K562 (cell line): ENCODE measurements at regions not wholly inside any gene's neighbourhood (a gene's known extent, or its start where the extent isn't known, plus 50 kb on each side); places are given as distances from the start of the nearest gene placed in this dataset.

Experiments
- BRF2 ChIP-seq: IDR thresholded peaks from 3 replicates; pipeline ENCODE4 v1.6.1; 2011; ENCODE audit warnings: borderline replicate concordance, mild to moderate bottlenecking; ENCODE audit not compliant: insufficient read length, insufficient read depth
- CTCF ChIP-seq, 3 experiments: IDR thresholded peaks in 2 of 3; conservative IDR thresholded peaks in 1 of 3; 2 replicates each; pipeline ENCODE4 v1.5.1; 2011 to 2012; ENCODE audit warnings: low read length in 3 of 3, mild to moderate bottlenecking in 3 of 3, control low read depth in 2 of 3, improper control_type of control experiment in 1 of 3, inconsistent platforms in 1 of 3, low read depth in 1 of 3, mixed read lengths in 1 of 3, moderate library complexity in 1 of 3; ENCODE audit not compliant: insufficient read depth in 2 of 3
- DNMT1 ChIP-seq: fragments of 450-650 bp; IDR thresholded peaks from 2 replicates; pipeline ENCODE4 v1.6.1; 2016; ENCODE audit warnings: antibody characterized with exemption, mild to moderate bottlenecking
- HMGXB4 ChIP-seq: sonication (generic); formaldehyde crosslinking; IDR thresholded peaks from 2 replicates; pipeline ENCODE4 v1.8.1; 2023; ENCODE audit warnings: mild to moderate bottlenecking, missing genetic modification reagents
- SIX5 ChIP-seq, 2 experiments: IDR thresholded peaks; 2 replicates each; pipeline ENCODE4 v1.6.1; 2011; ENCODE audit warnings: low read length in 2 of 2, borderline replicate concordance in 1 of 2, low read depth in 1 of 2, mild to moderate bottlenecking in 1 of 2, moderate library complexity in 1 of 2; ENCODE audit not compliant: insufficient read depth in 1 of 2
- SMARCA5 ChIP-seq: fragments of 450-650 bp; IDR thresholded peaks from 2 replicates; pipeline ENCODE4 v1.6.1; 2016
- ZNF507 ChIP-seq: conservative IDR thresholded peaks from 2 replicates; pipeline ENCODE4 v1.6.1; 2017; ENCODE audit warnings: missing genetic modification characterization, missing compliant biosample characterization

GRCh38 chr4:18754180-18754579, 732.6 kb upstream of the LCORL start:
- TF ChIP-seq ZNF507 (tag): no peak
- no peak for TF ChIP-seq CTCF (IDR thresholded peaks at IDR 0.05 in 2 of 3, conservative IDR thresholded peaks at IDR 0.05 in 1 of 3; ENCODE audit: insufficient read depth in 2 of 3, low read depth in 1 of 3, low read length in 3 of 3)
- no peak for TF ChIP-seq BRF2
- TF ChIP-seq HMGXB4 (CRISPR knock-in tag): no peak
- TF ChIP-seq SMARCA5: no peak
- no peak for TF ChIP-seq SIX5 (IDR thresholded peaks at IDR 0.05; ENCODE audit: borderline replicate concordance in 1 of 2, insufficient read depth in 1 of 2, low read depth in 1 of 2, low read length in 2 of 2)
- no peak for TF ChIP-seq DNMT1
